A549 (cell line): ENCODE measurements at regions not wholly inside any gene's neighbourhood (a gene's known extent, or its start where the extent isn't known, plus 50 kb on each side); places are given as distances from the start of the nearest gene placed in this dataset.

Experiments
- ATAC-seq, 2 experiments: fragments of 200-7000 bp in 1 of 2; fragments of >200 bp in 1 of 2; cut with Nextera tagmentation in 1 of 2; cut with Tn5 transposase in 1 of 2; 3 replicates each; pipeline versions ENCODE4 v1.8.0 to v1.9.1; 2018 to 2020; ENCODE audit warnings: mild to moderate bottlenecking in 1 of 2, moderate library complexity in 1 of 2
- CTCF ChIA-PET: fragments of 300-600 bp; sonication (Branson Sonifier 250); formaldehyde crosslinking; extraction: SDS; loops from one replicate; lab custom pipeline; 2021; ENCODE audit warnings: antibody characterized with exemption, inconsistent platforms; lab: Yijun Ruan, JAX
- POLR2A ChIA-PET: fragments of 350-600 bp; formaldehyde crosslinking; extraction: SDS; loops from one replicate; lab custom pipeline; 2021; ENCODE audit warnings: antibody characterized with exemption, inconsistent platforms; lab: Yijun Ruan, JAX
- DNase-seq, 2 experiments: peaks; one replicate each; pipeline versions ENCODE4 v3.0.0 to v3.0.0-alpha.2; 2011 to 2016; ENCODE audit warnings: low read depth in 1 of 2, low spot score in 1 of 2
- FAIRE-seq: peaks from 2 replicates; lab custom pipeline; 2011; peaks lifted over from hg19 to GRCh38; lab: Jason Lieb, UNC
- H3K27ac ChIP-seq, 2 experiments: fragments of >200 bp; sonication (Bioruptor Twin); formaldehyde crosslinking; 3 replicates each; pipeline ENCODE4 v1.5.1; 2016 to 2017
- H3K4me1 ChIP-seq: fragments of >200 bp; sonication (Bioruptor Twin); formaldehyde crosslinking; 3 replicates; pipeline ENCODE4 v1.6.1; 2016
- H3K4me2 ChIP-seq: fragments of >200 bp; sonication (Bioruptor Twin); formaldehyde crosslinking; 3 replicates; pipeline ENCODE4 v1.6.1; 2016
- H3K4me3 ChIP-seq: fragments of >200 bp; sonication (Bioruptor Twin); formaldehyde crosslinking; 3 replicates; pipeline ENCODE4 v1.5.1; 2016
- H3K9me3 ChIP-seq: fragments of >200 bp; sonication (Bioruptor Twin); formaldehyde crosslinking; 3 replicates; pipeline ENCODE4 v1.6.1; 2016
- CEBPB ChIP-seq, 2 experiments: fragments of >200 bp in 1 of 2; sonication (Bioruptor Twin) in 1 of 2; formaldehyde crosslinking in 1 of 2; IDR thresholded peaks; 2 replicates each; pipeline ENCODE4 v1.6.1; 2012 to 2016
- CHD2 ChIP-seq: fragments of 150-350 bp; IDR thresholded peaks from 2 replicates; pipeline ENCODE4 v1.6.1; 2014; ENCODE audit warnings: low read length; ENCODE audit not compliant: partially characterized antibody
- CHD4 ChIP-seq: fragments of 200-600 bp; sonication (generic); IDR thresholded peaks from 2 replicates; pipeline ENCODE4 v1.6.1; 2016; ENCODE audit warnings: antibody characterized with exemption, mild to moderate bottlenecking, borderline replicate concordance
- EHF ChIP-seq: fragments of 250-450 bp; sonication (Bioruptor Pico); IDR thresholded peaks from 2 replicates; pipeline ENCODE4 v1.5.0; 2020; ENCODE audit warnings: mild to moderate bottlenecking
- FOXS1 ChIP-seq: fragments of 250-450 bp; sonication (Bioruptor Pico); IDR thresholded peaks from 2 replicates; pipeline ENCODE4 v1.5.0; 2020; ENCODE audit warnings: mild to moderate bottlenecking, moderate library complexity
- GATA3 ChIP-seq: IDR thresholded peaks from 2 replicates; pipeline ENCODE4 v1.6.1; 2012; ENCODE audit warnings: borderline replicate concordance
- HDAC2 ChIP-seq: fragments of 200-600 bp; sonication (generic); IDR thresholded peaks from 2 replicates; pipeline ENCODE4 v1.6.1; 2016
- HEYL ChIP-seq: fragments of 250-450 bp; sonication (Bioruptor Pico); IDR thresholded peaks from 2 replicates; pipeline ENCODE4 v1.8.0; 2021; ENCODE audit warnings: mild to moderate bottlenecking, moderate library complexity
- KDM5A ChIP-seq: fragments of 200-600 bp; sonication (generic); IDR thresholded peaks from 2 replicates; pipeline ENCODE4 v1.6.1; 2016; ENCODE audit warnings: antibody characterized with exemption, mild to moderate bottlenecking
- MAFK ChIP-seq: fragments of 450-650 bp; IDR thresholded peaks from 2 replicates; pipeline ENCODE4 v1.6.1; 2014; ENCODE audit not compliant: partially characterized antibody
- MAZ ChIP-seq: fragments of 150-350 bp; IDR thresholded peaks from 2 replicates; pipeline ENCODE4 v1.6.1; 2014; ENCODE audit warnings: antibody characterized with exemption, low read depth, low read length, borderline replicate concordance
- MYC ChIP-seq: IDR thresholded peaks from 2 replicates; pipeline ENCODE4 v1.6.1; 2012; ENCODE audit warnings: mild to moderate bottlenecking, inconsistent platforms, low read length, improper control_type of control experiment, borderline replicate concordance
- NFE2L2 ChIP-seq: fragments of 150-350 bp; conservative IDR thresholded peaks from 2 replicates; pipeline ENCODE4 v1.6.1; 2014; ENCODE audit warnings: low read length
- PBX3 ChIP-seq: IDR thresholded peaks from 2 replicates; pipeline ENCODE4 v1.6.1; 2012
- PHF8 ChIP-seq: fragments of 200-600 bp; sonication (generic); IDR thresholded peaks from 2 replicates; pipeline ENCODE4 v1.6.1; 2016; ENCODE audit warnings: low read depth, mild to moderate bottlenecking, antibody characterized with exemption, moderate library complexity, borderline replicate concordance
- RAD21 ChIP-seq, 2 experiments: fragments of >200 bp in 1 of 2; sonication (Bioruptor Twin) in 1 of 2; formaldehyde crosslinking in 1 of 2; IDR thresholded peaks in 1 of 2; conservative IDR thresholded peaks in 1 of 2; 2 replicates in 1 of 2; 3 replicates in 1 of 2; pipeline ENCODE4 v1.6.1; 2012 to 2018; ENCODE audit warnings: inconsistent platforms in 1 of 2
- SREBF2 ChIP-seq: fragments of 450-650 bp; IDR thresholded peaks from 2 replicates; pipeline ENCODE4 v1.6.1; 2014; ENCODE audit warnings: mild to moderate bottlenecking, moderate library complexity
- TP53 ChIP-seq: fragments of 250-450 bp; sonication (Bioruptor Pico); IDR thresholded peaks from 2 replicates; pipeline ENCODE4 v1.5.0; 2021; ENCODE audit warnings: mild to moderate bottlenecking, moderate library complexity
- ZC3H11A ChIP-seq: fragments of 450-650 bp; IDR thresholded peaks from 2 replicates; pipeline ENCODE4 v1.6.1; 2014; ENCODE audit warnings: antibody characterized with exemption, mild to moderate bottlenecking
- WGBS: methylation state at CpG from one replicate; pipeline ENCODE4 v1.1.6; 2017; ENCODE audit errors: missing lambda C conversion rate; 5-methylcytosine and 5-hydroxymethylcytosine counted together
- TF ChIP-seq, protein P1 (sequence below): fragments of >200 bp; sonication (Bioruptor Twin); formaldehyde crosslinking; IDR thresholded peaks from 3 replicates; pipeline ENCODE4 v1.5.1; 2016
- TF ChIP-seq, protein P2 (sequence below): IDR thresholded peaks from 2 replicates; pipeline ENCODE4 v1.6.1; 2012
- TF ChIP-seq, protein P3 (sequence below): fragments of 200-600 bp; sonication (generic); IDR thresholded peaks from 2 replicates; pipeline ENCODE4 v1.6.1; 2016; ENCODE audit warnings: antibody characterized with exemption, mild to moderate bottlenecking, moderate library complexity

DNA sequence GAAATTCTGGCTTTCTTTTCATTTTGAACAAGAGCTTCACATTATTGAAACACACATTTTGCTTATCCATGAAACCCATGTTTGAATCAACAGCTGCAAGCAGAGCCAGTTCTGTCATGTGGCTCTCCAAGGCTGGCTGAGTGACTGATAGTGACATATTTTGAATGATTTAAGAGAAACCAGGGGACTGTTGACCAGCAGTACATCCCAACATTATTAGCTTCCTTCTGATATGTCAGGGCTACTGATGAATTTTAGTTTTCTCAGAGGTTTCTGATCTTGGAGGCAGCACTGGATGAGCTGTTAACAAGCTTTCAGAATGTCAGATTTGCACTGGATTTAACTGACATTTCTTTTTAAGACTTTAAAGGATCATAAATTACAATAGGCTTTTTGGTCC, 74.6 kb upstream of the GRXCR1 start:
- Histone ChIP-seq H3K4me1 (no peaks in the 10 kb centered on the region), H3K4me2 (no peak overlapping the region), H3K27ac (no peak overlapping the region), H3K4me3 (no peak overlapping the region), H3K9me3 (no peaks in the 10 kb centered on the region)
- ATAC-seq (no peak), DNase-seq (no peak), FAIRE-seq (no peak)
- POLR2A ChIA-PET: no interaction called here
- no peak for TF ChIP-seq CHD2
- no peak for TF ChIP-seq CHD4
- TF ChIP-seq, protein P1, sequence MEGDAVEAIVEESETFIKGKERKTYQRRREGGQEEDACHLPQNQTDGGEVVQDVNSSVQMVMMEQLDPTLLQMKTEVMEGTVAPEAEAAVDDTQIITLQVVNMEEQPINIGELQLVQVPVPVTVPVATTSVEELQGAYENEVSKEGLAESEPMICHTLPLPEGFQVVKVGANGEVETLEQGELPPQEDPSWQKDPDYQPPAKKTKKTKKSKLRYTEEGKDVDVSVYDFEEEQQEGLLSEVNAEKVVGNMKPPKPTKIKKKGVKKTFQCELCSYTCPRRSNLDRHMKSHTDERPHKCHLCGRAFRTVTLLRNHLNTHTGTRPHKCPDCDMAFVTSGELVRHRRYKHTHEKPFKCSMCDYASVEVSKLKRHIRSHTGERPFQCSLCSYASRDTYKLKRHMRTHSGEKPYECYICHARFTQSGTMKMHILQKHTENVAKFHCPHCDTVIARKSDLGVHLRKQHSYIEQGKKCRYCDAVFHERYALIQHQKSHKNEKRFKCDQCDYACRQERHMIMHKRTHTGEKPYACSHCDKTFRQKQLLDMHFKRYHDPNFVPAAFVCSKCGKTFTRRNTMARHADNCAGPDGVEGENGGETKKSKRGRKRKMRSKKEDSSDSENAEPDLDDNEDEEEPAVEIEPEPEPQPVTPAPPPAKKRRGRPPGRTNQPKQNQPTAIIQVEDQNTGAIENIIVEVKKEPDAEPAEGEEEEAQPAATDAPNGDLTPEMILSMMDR: no peak
- TF ChIP-seq, all 56 proteins: peak for 0
- CTCF ChIA-PET: no interaction called here

DNA sequence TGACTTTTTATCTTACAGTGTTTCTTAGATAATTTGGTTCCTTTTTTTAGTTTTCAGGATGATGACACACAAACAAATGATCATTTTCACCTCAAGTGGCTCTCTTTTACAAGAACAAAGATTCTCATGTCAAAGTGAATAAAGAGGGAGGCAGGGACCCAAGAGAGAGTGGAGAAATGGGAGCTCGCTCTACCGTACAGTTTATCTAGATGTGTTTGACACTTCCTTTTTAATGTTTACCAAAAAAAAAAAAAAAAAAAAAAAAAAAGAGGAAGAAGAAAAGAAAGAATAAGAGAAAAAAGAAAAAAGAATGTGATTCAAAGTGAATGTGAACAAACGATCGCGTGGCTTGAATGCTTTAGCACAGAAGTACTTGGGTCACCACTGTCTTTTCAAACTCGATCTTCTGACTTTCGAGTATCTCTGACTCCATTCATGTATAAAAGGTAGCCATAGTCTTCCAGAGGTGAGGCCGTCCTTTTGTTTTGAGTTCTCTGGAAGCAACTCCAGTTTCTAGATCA, 75.6 kb upstream of the GRXCR1 start:
- 32% methylated on average over 8 of the region's 8 CpGs for WGBS
- POLR2A ChIA-PET: no interaction called here
- H3K27ac ChIP-seq: no peak overlapping the region
- no peaks in the 10 kb centered on the region for H3K4me1 ChIP-seq
- CTCF ChIA-PET: no interaction called here
- H3K9me3 ChIP-seq: no peaks in the 10 kb centered on the region
- DNase-seq (no peak), ATAC-seq (no peak), FAIRE-seq (no peak)
- H3K4me2 ChIP-seq: no peak overlapping the region
- H3K4me3 ChIP-seq: no peak overlapping the region
- TF ChIP-seq CHD4 (no peak), KDM5A (no peak), MAZ (no peak), ZC3H11A (no peak), TP53 (no peak)

DNA sequence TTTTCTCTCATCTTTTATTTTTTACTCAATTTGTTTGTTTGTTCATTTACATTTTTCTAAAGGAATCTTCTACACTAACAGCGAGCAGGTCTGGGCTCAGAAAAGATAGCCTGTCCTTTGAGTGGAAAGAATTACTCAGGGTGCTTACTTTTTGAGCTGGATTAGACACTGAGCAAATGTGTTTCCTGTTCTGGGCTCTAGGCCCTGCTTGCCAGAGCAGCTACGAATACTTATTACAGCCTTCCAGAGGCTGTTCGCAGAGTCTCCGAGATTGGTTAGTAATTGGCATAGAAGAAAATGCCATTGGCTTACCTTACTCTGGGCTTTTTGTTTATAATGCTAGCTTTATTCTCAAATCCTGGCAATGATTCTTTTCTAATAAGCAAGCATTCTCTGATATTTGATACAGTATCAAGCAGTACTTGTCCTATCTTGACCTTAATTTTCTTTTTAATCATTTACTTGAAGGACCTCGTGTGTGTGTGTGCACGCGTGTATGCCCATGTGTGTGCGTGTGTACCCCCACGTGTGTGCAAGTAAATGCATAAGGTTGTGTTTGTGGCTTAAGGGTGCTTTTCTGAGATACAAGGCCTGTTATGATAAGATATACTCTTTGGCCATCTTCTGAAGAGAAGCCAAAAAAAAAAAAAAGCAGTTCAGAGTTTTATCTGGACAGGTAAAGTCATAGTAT, 76.2 kb upstream of the GRXCR1 start:
- Histone ChIP-seq H3K9me3 (no peaks in the 10 kb centered on the region), H3K4me3 (no peak overlapping the region), H3K4me2 (no peak overlapping the region), H3K4me1 (no peaks in the 10 kb centered on the region), H3K27ac (no peak overlapping the region)
- ATAC-seq: no peak
- WGBS: 20% methylated on average over 9 of the region's 9 CpGs
- POLR2A ChIA-PET: no interaction called here
- no peak for DNase-seq
- FAIRE-seq: no peak
- CTCF ChIA-PET: no interaction called here
- TF ChIP-seq CEBPB (IDR thresholded peaks at IDR 0.05): no peak
- TF ChIP-seq ZC3H11A: no peak
- no peak for TF ChIP-seq CHD2
- TF ChIP-seq MAFK: no peak
- TF ChIP-seq MYC: no peak
- TF ChIP-seq PBX3: no peak
- no peak for TF ChIP-seq NFE2L2
- TF ChIP-seq SREBF2: no peak

GRCh38 chr4:42809419-42810084, 83.0 kb upstream of the GRXCR1 start:
- Histone ChIP-seq H3K4me2 (no peak overlapping the region), H3K4me1 (no peaks in the 10 kb centered on the region), H3K4me3 (no peak overlapping the region), H3K9me3 (no peaks in the 10 kb centered on the region), H3K27ac (no peak overlapping the region)
- no peak for FAIRE-seq
- no peak for ATAC-seq
- CTCF ChIA-PET: no interaction called here
- WGBS: 2% methylated on average over 6 of the region's 7 CpGs
- POLR2A ChIA-PET: no interaction called here
- no peak for DNase-seq
- TF ChIP-seq, protein P2, sequence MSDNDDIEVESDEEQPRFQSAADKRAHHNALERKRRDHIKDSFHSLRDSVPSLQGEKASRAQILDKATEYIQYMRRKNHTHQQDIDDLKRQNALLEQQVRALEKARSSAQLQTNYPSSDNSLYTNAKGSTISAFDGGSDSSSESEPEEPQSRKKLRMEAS: no peak
- TF ChIP-seq RAD21 (conservative IDR thresholded peaks at IDR 0.05 in 1 of 2, IDR thresholded peaks at IDR 0.05 in 1 of 2) (no peak), HDAC2 (no peak), PBX3 (no peak), PHF8 (no peak), HEYL (CRISPR knock-in tag) (no peak), EHF (CRISPR knock-in tag) (no peak), GATA3 (no peak), FOXS1 (CRISPR knock-in tag) (no peak)
- TF ChIP-seq, protein P3, sequence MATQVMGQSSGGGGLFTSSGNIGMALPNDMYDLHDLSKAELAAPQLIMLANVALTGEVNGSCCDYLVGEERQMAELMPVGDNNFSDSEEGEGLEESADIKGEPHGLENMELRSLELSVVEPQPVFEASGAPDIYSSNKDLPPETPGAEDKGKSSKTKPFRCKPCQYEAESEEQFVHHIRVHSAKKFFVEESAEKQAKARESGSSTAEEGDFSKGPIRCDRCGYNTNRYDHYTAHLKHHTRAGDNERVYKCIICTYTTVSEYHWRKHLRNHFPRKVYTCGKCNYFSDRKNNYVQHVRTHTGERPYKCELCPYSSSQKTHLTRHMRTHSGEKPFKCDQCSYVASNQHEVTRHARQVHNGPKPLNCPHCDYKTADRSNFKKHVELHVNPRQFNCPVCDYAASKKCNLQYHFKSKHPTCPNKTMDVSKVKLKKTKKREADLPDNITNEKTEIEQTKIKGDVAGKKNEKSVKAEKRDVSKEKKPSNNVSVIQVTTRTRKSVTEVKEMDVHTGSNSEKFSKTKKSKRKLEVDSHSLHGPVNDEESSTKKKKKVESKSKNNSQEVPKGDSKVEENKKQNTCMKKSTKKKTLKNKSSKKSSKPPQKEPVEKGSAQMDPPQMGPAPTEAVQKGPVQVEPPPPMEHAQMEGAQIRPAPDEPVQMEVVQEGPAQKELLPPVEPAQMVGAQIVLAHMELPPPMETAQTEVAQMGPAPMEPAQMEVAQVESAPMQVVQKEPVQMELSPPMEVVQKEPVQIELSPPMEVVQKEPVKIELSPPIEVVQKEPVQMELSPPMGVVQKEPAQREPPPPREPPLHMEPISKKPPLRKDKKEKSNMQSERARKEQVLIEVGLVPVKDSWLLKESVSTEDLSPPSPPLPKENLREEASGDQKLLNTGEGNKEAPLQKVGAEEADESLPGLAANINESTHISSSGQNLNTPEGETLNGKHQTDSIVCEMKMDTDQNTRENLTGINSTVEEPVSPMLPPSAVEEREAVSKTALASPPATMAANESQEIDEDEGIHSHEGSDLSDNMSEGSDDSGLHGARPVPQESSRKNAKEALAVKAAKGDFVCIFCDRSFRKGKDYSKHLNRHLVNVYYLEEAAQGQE: no peak
